ENCODE measurements at regions not wholly inside any gene's neighbourhood (a gene's known extent, or its start where the extent isn't known, plus 50 kb on each side); places are given as distances from the start of the nearest gene placed in this dataset.

DNA sequence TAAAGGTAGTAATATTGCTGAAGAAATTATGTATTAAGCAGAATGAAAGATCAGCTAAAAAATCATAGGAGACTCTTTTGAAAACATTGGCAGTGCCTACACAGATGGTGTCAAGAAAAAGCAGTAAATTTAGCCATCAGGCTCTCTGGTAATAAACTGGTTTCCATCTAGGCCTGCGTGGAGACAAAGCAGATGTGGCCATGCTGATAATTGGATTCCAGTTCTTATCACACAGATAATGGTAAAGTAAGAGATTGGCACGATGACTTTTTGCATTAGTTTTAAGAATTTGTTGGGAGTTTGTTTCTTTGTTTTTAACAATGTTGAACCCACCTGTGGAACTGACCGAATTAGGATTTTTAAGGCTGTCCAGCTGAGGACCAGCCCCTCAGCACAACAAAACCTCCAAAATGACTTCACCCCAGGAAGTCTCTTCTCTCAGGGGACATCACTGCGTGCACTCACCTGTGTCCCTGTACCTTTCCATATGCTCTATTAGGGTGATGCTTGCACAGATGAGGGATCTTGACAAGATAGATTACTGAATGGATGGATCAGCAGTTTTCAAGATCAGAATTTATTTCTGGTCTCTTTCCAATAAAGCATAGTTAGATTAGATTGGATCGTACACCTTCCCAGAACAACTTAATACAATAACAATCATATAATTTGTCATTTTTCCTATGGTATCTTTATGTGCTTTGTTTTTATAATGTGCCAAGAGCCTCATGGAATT lies 69.1 kb upstream of the DNAJC10 start:
- Histone ChIP-seq H3K36me3 (replicated peaks; ENCODE audit: insufficient read depth, low read length) (no peaks in the 10 kb centered on the region), H3F3A (ENCODE audit: insufficient read depth, low read length) (no peaks in the 10 kb centered on the region), H3K27me3 (replicated peaks; ENCODE audit: insufficient read depth, low read length) (no peaks in the 10 kb centered on the region), H3K4me2 (ENCODE audit: low read depth, low read length) (no peak overlapping the region), H4K20me1 (ENCODE audit: insufficient read depth, low read length) (no peaks in the 10 kb centered on the region), H3K9ac (ENCODE audit: low read length) (no peak overlapping the region), H3K4me3 (ENCODE audit: low read length) (no peak overlapping the region), H3K79me2 (ENCODE audit: low read length) (no peaks in the 10 kb centered on the region), H3K27ac (ENCODE audit: low read length) (no peak overlapping the region), H3K9me3 (replicated peaks; ENCODE audit: insufficient read depth, low read length) (no peaks in the 10 kb centered on the region), H3K4me1 (ENCODE audit: low read length) (no peaks in the 10 kb centered on the region), H3K9me2 (replicated peaks; ENCODE audit: insufficient read depth, low read length) (no peaks in the 10 kb centered on the region), H2AFZ (ENCODE audit: low read length) (no peak overlapping the region)
- DNase-seq, result no peak
- TF ChIP-seq EZH2 (optimal IDR thresholded peaks at IDR 0.05; ENCODE audit: low read depth, low read length) (no peak), EZH2phosphoT487 (IDR thresholded peaks at IDR 0.05; ENCODE audit: low read length) (no peak)
- TF ChIP-seq, protein P1, sequence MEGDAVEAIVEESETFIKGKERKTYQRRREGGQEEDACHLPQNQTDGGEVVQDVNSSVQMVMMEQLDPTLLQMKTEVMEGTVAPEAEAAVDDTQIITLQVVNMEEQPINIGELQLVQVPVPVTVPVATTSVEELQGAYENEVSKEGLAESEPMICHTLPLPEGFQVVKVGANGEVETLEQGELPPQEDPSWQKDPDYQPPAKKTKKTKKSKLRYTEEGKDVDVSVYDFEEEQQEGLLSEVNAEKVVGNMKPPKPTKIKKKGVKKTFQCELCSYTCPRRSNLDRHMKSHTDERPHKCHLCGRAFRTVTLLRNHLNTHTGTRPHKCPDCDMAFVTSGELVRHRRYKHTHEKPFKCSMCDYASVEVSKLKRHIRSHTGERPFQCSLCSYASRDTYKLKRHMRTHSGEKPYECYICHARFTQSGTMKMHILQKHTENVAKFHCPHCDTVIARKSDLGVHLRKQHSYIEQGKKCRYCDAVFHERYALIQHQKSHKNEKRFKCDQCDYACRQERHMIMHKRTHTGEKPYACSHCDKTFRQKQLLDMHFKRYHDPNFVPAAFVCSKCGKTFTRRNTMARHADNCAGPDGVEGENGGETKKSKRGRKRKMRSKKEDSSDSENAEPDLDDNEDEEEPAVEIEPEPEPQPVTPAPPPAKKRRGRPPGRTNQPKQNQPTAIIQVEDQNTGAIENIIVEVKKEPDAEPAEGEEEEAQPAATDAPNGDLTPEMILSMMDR (IDR thresholded peaks at IDR 0.05; ENCODE audit: low read length), result no peak

DNA sequence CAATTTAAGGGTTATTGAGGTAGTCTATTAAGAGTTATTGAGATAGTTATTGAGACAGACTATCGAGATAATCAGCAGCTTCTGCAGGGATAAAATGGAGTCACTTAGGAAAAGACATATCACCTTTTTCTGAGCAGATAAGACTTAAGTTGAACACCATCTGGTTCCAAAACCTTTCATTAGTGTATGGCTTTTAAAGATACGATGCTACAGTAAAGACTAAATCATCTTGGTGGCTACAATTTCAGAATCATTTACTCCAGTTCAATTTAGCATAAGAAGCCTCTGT lies 68.6 kb upstream of the DNAJC10 start:
- Histone ChIP-seq H4K20me1 (ENCODE audit: insufficient read depth, low read length) (no peaks in the 10 kb centered on the region), H3K36me3 (replicated peaks; ENCODE audit: insufficient read depth, low read length) (no peaks in the 10 kb centered on the region), H3K79me2 (ENCODE audit: low read length) (no peaks in the 10 kb centered on the region), H3K27ac (ENCODE audit: low read length) (no peak overlapping the region), H3K9me2 (replicated peaks; ENCODE audit: insufficient read depth, low read length) (no peaks in the 10 kb centered on the region), H3K9ac (ENCODE audit: low read length) (no peak overlapping the region), H3K9me3 (replicated peaks; ENCODE audit: insufficient read depth, low read length) (no peaks in the 10 kb centered on the region), H3K4me3 (ENCODE audit: low read length) (no peak overlapping the region), H3K4me1 (ENCODE audit: low read length) (no peaks in the 10 kb centered on the region), H3F3A (ENCODE audit: insufficient read depth, low read length) (no peaks in the 10 kb centered on the region), H3K4me2 (ENCODE audit: low read depth, low read length) (no peak overlapping the region), H2AFZ (ENCODE audit: low read length) (no peak overlapping the region), H3K27me3 (replicated peaks; ENCODE audit: insufficient read depth, low read length) (no peaks in the 10 kb centered on the region)
- DNase-seq, result no peak
- TF ChIP-seq, protein P1 (IDR thresholded peaks at IDR 0.05; ENCODE audit: low read length), result no peak
- TF ChIP-seq EZH2 (optimal IDR thresholded peaks at IDR 0.05; ENCODE audit: low read depth, low read length) (no peak), EZH2phosphoT487 (IDR thresholded peaks at IDR 0.05; ENCODE audit: low read length) (no peak)

DNA sequence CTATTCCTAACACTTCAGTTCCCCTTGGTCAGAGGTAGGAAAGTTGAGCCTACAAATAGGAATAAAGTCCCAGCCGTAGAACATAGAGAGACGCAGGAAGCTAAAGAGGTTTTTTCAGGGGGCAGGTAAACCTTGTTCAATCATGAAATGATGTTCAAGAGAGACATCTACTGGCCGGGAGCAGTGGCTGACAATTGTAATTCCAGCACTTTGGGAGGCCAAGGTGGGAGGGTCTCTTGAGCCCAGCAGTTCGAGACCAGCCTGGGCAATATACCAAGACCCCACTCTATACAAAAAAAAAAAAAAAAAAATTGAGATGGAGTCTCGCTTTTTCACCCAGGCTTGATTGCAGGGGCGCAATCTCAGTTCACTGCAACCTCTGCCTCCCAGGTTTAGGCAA lies 66.7 kb upstream of the DNAJC10 start:
- no peak overlapping the region for H3K27ac ChIP-seq (ENCODE audit: low read length)
- DNase-seq, result peak; percentile 62
- H3K27me3 ChIP-seq (replicated peaks; ENCODE audit: insufficient read depth, low read length), result no peaks in the 10 kb centered on the region
- H3K4me1 ChIP-seq (ENCODE audit: low read length), result no peaks in the 10 kb centered on the region
- H3K9me3 ChIP-seq (replicated peaks; ENCODE audit: insufficient read depth, low read length), result no peaks in the 10 kb centered on the region
- H3K4me2 ChIP-seq (ENCODE audit: low read depth, low read length), result no peak overlapping the region
- H3F3A ChIP-seq (ENCODE audit: insufficient read depth, low read length), result no peaks in the 10 kb centered on the region
- no peak overlapping the region for H2AFZ ChIP-seq (ENCODE audit: low read length)
- H3K79me2 ChIP-seq (ENCODE audit: low read length), result no peaks in the 10 kb centered on the region
- H3K36me3 ChIP-seq (replicated peaks; ENCODE audit: insufficient read depth, low read length), result no peaks in the 10 kb centered on the region
- H3K9me2 ChIP-seq (replicated peaks; ENCODE audit: insufficient read depth, low read length), result no peaks in the 10 kb centered on the region
- TF ChIP-seq EZH2phosphoT487 (IDR thresholded peaks at IDR 0.05; ENCODE audit: low read length) (no peak), EZH2 (optimal IDR thresholded peaks at IDR 0.05; ENCODE audit: low read depth, low read length) (no peak)
- TF ChIP-seq, protein P1 (IDR thresholded peaks at IDR 0.05; ENCODE audit: low read length), result peak; percentile 54
- no peak overlapping the region for H3K4me3 ChIP-seq (ENCODE audit: low read length)
- no peaks in the 10 kb centered on the region for H4K20me1 ChIP-seq (ENCODE audit: insufficient read depth, low read length)
- no peak overlapping the region for H3K9ac ChIP-seq (ENCODE audit: low read length)

All from MM.1S (cell line).